Activated CD8-positive, alpha-beta T cell treated with anti-CD3 and anti-CD28 coated beads for 36 hours (primary cell): ENCODE measurements at regions not wholly inside any gene's neighbourhood (a gene's known extent, or its start where the extent isn't known, plus 50 kb on each side); places are given as distances from the start of the nearest gene placed in this dataset.
"Not testable (repeated sequence)": the region's sequence is repeated elsewhere in the genome, so short reads cannot be mapped to it uniquely, and the experiment has no call there.

ENCODE experiments used
- ATAC-seq: fragments of 200-7000 bp; cut with Tn5 transposase; one replicate; pipeline ENCODE4 v1.10.0; 2021; ENCODE audit warnings: mild to moderate bottlenecking, moderate library complexity
- CTCF ChIA-PET: fragments of 350-600 bp; sonication (Branson Sonifier 250); formaldehyde crosslinking; loops from one replicate; lab custom pipeline; 2021; ENCODE audit warnings: antibody characterized with exemption; lab: Charles Lee
- POLR2A ChIA-PET: fragments of 350-600 bp; sonication (Branson Sonifier 250); formaldehyde crosslinking; loops from one replicate; lab custom pipeline; 2021; ENCODE audit warnings: antibody characterized with exemption; lab: Charles Lee
- DNase-seq: peaks from one replicate; pipeline ENCODE4 v3.0.0-alpha.2; 2020
- H3K27ac Mint-ChIP-seq: one replicate; pipeline ENCODE4 v1.8.0; 2021; ENCODE audit warnings: mild to moderate bottlenecking, mixed read lengths
- H3K27me3 Mint-ChIP-seq: one replicate; pipeline ENCODE4 v1.8.0; 2021; ENCODE audit warnings: mixed read lengths
- H3K36me3 Mint-ChIP-seq: one replicate; pipeline ENCODE4 v1.8.0; 2021; ENCODE audit warnings: low read depth, mixed read lengths
- H3K4me1 Mint-ChIP-seq: one replicate; pipeline ENCODE4 v1.8.0; 2021; ENCODE audit warnings: low read depth, mixed read lengths
- H3K4me3 Mint-ChIP-seq: one replicate; pipeline ENCODE4 v1.8.0; 2021; ENCODE audit warnings: mild to moderate bottlenecking, moderate library complexity, mixed read lengths
- H3K9me3 Mint-ChIP-seq: one replicate; pipeline ENCODE4 v1.8.0; 2021; ENCODE audit warnings: mixed read lengths
- CTCF ChIP-seq: fragments of 200-600 bp; IDR thresholded peaks from one replicate; pipeline ENCODE4 v1.8.0; 2022; ENCODE audit warnings: antibody characterized with exemption, mild to moderate bottlenecking
- intact Hi-C: fragments of 100-400 bp; cut with micrococcal nuclease; formaldehyde crosslinking; loops from one replicate; pipeline ENCODE4 v1.10.0; 2022

GRCh38 chr4:132094017-132094416 is 1055.1 kb upstream of the PCDH10 start:
- intact Hi-C loops, result no loop called here
- DNase-seq, result no peak
- Mint-ChIP-seq H3K27ac (no peak overlapping the region), H3K4me1 (no peaks in the 10 kb centered on the region), H3K27me3 (no peaks in the 10 kb centered on the region), H3K4me3 (no peak overlapping the region), H3K36me3 (no peaks in the 10 kb centered on the region), H3K9me3 (no peaks in the 10 kb centered on the region)
- no peak for TF ChIP-seq CTCF
- POLR2A ChIA-PET, result no interaction called here
- no peak for ATAC-seq
- CTCF ChIA-PET, result no interaction called here

GRCh38 chr4:132097041-132097440 is 1052.1 kb upstream of the PCDH10 start:
- intact Hi-C loops, result no loop called here
- Mint-ChIP-seq H3K9me3 (no peaks in the 10 kb centered on the region), H3K27ac (no peak overlapping the region), H3K36me3 (no peaks in the 10 kb centered on the region), H3K4me1 (no peaks in the 10 kb centered on the region), H3K27me3 (no peaks in the 10 kb centered on the region), H3K4me3 (no peak overlapping the region)
- TF ChIP-seq CTCF, result no peak
- CTCF ChIA-PET, result no interaction called here
- POLR2A ChIA-PET, result no interaction called here
- no peak for DNase-seq
- no peak for ATAC-seq

- Mint-ChIP-seq H3K36me3 (no peaks in the 10 kb centered on the region), H3K4me1 (no peaks in the 10 kb centered on the region), H3K27ac (no peak overlapping the region), H3K9me3 (no peaks in the 10 kb centered on the region), H3K27me3 (no peaks in the 10 kb centered on the region), H3K4me3 (no peak overlapping the region)
- POLR2A ChIA-PET, result no interaction called here
- no peak for TF ChIP-seq CTCF
- no peak for ATAC-seq
- DNase-seq, result no peak
- CTCF ChIA-PET, result no interaction called here
- intact Hi-C loops, result no loop called here
These were observed 1047.6 kb upstream of the PCDH10 start for GRCh38 chr4:132101526-132101925.

GRCh38 chr4:132108784-132109183 is 1040.3 kb upstream of the PCDH10 start:
- DNase-seq, result no peak
- intact Hi-C loops, result no loop called here
- ATAC-seq, result no peak
- ChIA-PET POLR2A (no interaction called here), CTCF (no interaction called here)
- Mint-ChIP-seq H3K4me1 (no peaks in the 10 kb centered on the region), H3K27me3 (no peaks in the 10 kb centered on the region), H3K4me3 (no peak overlapping the region), H3K36me3 (no peaks in the 10 kb centered on the region), H3K27ac (no peak overlapping the region), H3K9me3 (no peaks in the 10 kb centered on the region)
- no peak for TF ChIP-seq CTCF

- TF ChIP-seq CTCF, result no peak
- Mint-ChIP-seq H3K4me1 (no peaks in the 10 kb centered on the region), H3K4me3 (no peak overlapping the region), H3K9me3 (no peaks in the 10 kb centered on the region), H3K27ac (no peak overlapping the region), H3K36me3 (no peaks in the 10 kb centered on the region), H3K27me3 (no peaks in the 10 kb centered on the region)
- DNase-seq, result no peak
- intact Hi-C loops, result no loop called here
- ChIA-PET POLR2A (no interaction called here), CTCF (no interaction called here)
- ATAC-seq, result no peak
These were observed 1034.2 kb upstream of the PCDH10 start for GRCh38 chr4:132114885-132115284.

- CTCF ChIA-PET, POLR2A ChIA-PET, DNase-seq, H3K9me3 Mint-ChIP-seq, ATAC-seq, H3K27me3 Mint-ChIP-seq, intact Hi-C loops, H3K36me3 Mint-ChIP-seq, H3K4me1 Mint-ChIP-seq, H3K27ac Mint-ChIP-seq: not testable (repeated sequence)
- H3K4me3 Mint-ChIP-seq, result peak overlapping the region; percentile 0
These were observed 1026.4 kb upstream of the PCDH10 start for GRCh38 chr4:132122741-132123140.
